ENCODE measurements at regions not wholly inside any gene's neighbourhood (a gene's known extent, or its start where the extent isn't known, plus 50 kb on each side); places are given as distances from the start of the nearest gene placed in this dataset.

DNA sequence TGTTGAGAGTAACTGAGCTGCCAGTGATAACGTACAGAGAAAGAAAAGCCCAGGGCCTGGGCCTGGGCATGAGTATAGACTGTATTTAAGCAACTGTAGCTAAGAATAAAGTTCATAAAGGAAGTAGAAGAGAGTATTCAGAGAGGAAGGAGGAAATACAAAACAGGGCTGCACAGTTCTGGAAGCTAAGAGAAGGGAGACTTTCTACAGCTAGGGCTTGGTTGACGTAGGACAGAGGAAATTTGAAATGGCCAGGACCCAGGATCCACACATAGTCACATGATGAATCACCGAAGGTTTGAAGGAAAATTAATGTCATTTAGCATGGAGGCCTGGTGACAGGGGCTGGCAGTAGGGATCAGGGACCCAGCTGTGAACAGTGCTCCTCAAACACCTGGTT lies 66.7 kb downstream of the ARL4A start:
- TF ChIP-seq, protein P1, sequence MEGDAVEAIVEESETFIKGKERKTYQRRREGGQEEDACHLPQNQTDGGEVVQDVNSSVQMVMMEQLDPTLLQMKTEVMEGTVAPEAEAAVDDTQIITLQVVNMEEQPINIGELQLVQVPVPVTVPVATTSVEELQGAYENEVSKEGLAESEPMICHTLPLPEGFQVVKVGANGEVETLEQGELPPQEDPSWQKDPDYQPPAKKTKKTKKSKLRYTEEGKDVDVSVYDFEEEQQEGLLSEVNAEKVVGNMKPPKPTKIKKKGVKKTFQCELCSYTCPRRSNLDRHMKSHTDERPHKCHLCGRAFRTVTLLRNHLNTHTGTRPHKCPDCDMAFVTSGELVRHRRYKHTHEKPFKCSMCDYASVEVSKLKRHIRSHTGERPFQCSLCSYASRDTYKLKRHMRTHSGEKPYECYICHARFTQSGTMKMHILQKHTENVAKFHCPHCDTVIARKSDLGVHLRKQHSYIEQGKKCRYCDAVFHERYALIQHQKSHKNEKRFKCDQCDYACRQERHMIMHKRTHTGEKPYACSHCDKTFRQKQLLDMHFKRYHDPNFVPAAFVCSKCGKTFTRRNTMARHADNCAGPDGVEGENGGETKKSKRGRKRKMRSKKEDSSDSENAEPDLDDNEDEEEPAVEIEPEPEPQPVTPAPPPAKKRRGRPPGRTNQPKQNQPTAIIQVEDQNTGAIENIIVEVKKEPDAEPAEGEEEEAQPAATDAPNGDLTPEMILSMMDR (IDR thresholded peaks at IDR 0.05; ENCODE audit: low read depth, low read length, poor library complexity, severe bottlenecking) = no peak
- no peak for TF ChIP-seq EZH2phosphoT487 (IDR thresholded peaks at IDR 0.05; ENCODE audit: borderline replicate concordance, low read length)

Data from DOHH2 (cell line).